B cell (primary cell): ENCODE measurements at regions not wholly inside any gene's neighbourhood (a gene's known extent, or its start where the extent isn't known, plus 50 kb on each side); places are given as distances from the start of the nearest gene placed in this dataset.

ENCODE experiments used
- ATAC-seq: fragments of 200-7000 bp; cut with Tn5 transposase; one replicate; pipeline ENCODE4 v1.10.0; 2021; ENCODE audit warnings: low read depth, mild to moderate bottlenecking, moderate number of reproducible peaks, moderate library complexity
- CTCF ChIA-PET: fragments of 350-600 bp; sonication (Branson Sonifier 250); formaldehyde crosslinking; loops from one replicate; lab custom pipeline; 2021; ENCODE audit warnings: antibody characterized with exemption, inconsistent platforms; lab: Charles Lee
- POLR2A ChIA-PET: fragments of 350-600 bp; sonication (Branson Sonifier 250); formaldehyde crosslinking; loops from one replicate; lab custom pipeline; 2021; ENCODE audit warnings: antibody characterized with exemption; lab: Charles Lee
- DNase-seq: peaks from one replicate; pipeline ENCODE4 v3.0.0; 2013
- H2AFZ ChIP-seq: 2 replicates; pipeline ENCODE4 v1.6.1; 2012; ENCODE audit warnings: mild to moderate bottlenecking, low read depth, low read length; ENCODE audit not compliant: insufficient read depth, poor library complexity, severe bottlenecking
- H3K27ac ChIP-seq, 2 donors: 1 replicate in 1 of 2; 2 replicates in 1 of 2; pipeline ENCODE4 v1.5.1; 2012 to 2013; ENCODE audit warnings: low read length in 2 of 2, mild to moderate bottlenecking in 2 of 2, moderate library complexity in 1 of 2
- H3K27me3 ChIP-seq, 4 experiments: fragments of 200-600 bp in 1 of 4; sonication (generic) in 1 of 4; replicated peaks in 1 of 4; 1 replicate in 2 of 4; 2 replicates in 2 of 4; pipeline versions ENCODE4 v1.6.1 to v1.7.0; 2013 to 2016; ENCODE audit warnings: low read length in 3 of 4, mild to moderate bottlenecking in 2 of 4, mixed read lengths in 1 of 4, moderate library complexity in 1 of 4; ENCODE audit not compliant: insufficient read depth in 4 of 4, control insufficient read depth in 3 of 4; ENCODE audit errors: control extremely low read depth in 1 of 4
- H3K36me3 ChIP-seq, 2 experiments: replicated peaks in 1 of 2; 1 replicate in 1 of 2; 2 replicates in 1 of 2; pipeline versions ENCODE4 v1.6.1 to v1.7.1; 2013; ENCODE audit warnings: low read length in 1 of 2; ENCODE audit not compliant: insufficient read depth in 2 of 2, control insufficient read depth in 1 of 2; ENCODE audit errors: control extremely low read depth in 1 of 2, extremely low read depth in 1 of 2
- H3K4me1 ChIP-seq, 2 donors: fragments of 200-600 bp in 1 of 2; sonication (generic) in 1 of 2; 1 replicate in 1 of 2; 2 replicates in 1 of 2; pipeline versions ENCODE4 v1.5.1 to v1.6.1; 2013 to 2017; ENCODE audit warnings: low read length in 2 of 2; ENCODE audit not compliant: control insufficient read depth in 2 of 2, insufficient read depth in 2 of 2
- H3K4me2 ChIP-seq: replicated peaks from 2 replicates; pipeline ENCODE3; 2012; ENCODE audit warnings: mild to moderate bottlenecking, low read depth, low read length; ENCODE audit not compliant: poor library complexity, severe bottlenecking
- H3K4me3 ChIP-seq, 5 experiments: fragments of 200-600 bp in 1 of 5; sonication (generic) in 1 of 5; 1 replicate in 3 of 5; 2 replicates in 2 of 5; pipeline versions ENCODE4 v1.5.1 to v1.7.0; 2011 to 2016; ENCODE audit warnings: low read length in 4 of 5, mild to moderate bottlenecking in 4 of 5, low read depth in 2 of 5, control low read depth in 1 of 5, moderate library complexity in 1 of 5; ENCODE audit not compliant: insufficient read depth in 1 of 5; ENCODE audit errors: control extremely low read depth in 1 of 5, extremely low read depth in 1 of 5
- H3K79me2 ChIP-seq: fragments of 200-600 bp; sonication (generic); one replicate; pipeline ENCODE4 v1.6.0; 2016; ENCODE audit warnings: low read length; ENCODE audit not compliant: control insufficient read depth, insufficient read depth
- H3K9ac ChIP-seq: fragments of 200-600 bp; sonication (generic); 2 replicates; pipeline ENCODE4 v1.6.1; 2017; ENCODE audit warnings: mild to moderate bottlenecking, low read length, moderate library complexity
- H3K9me3 ChIP-seq, 3 donors: one replicate each; pipeline versions ENCODE4 v1.6.1 to v1.7.1; 2013; ENCODE audit warnings: low read length in 2 of 3; ENCODE audit not compliant: control insufficient read depth in 2 of 3, insufficient read depth in 1 of 3; ENCODE audit errors: control extremely low read depth in 1 of 3
- H4K20me1 ChIP-seq: 2 replicates; pipeline ENCODE4 v1.6.0; 2012; ENCODE audit warnings: mild to moderate bottlenecking, low read length; ENCODE audit not compliant: insufficient read depth, control insufficient read depth, poor library complexity, severe bottlenecking
- H3K27ac Mint-ChIP-seq: one replicate; pipeline ENCODE4 v1.8.0; 2021; ENCODE audit warnings: mixed read lengths
- H3K27me3 Mint-ChIP-seq: one replicate; pipeline ENCODE4 v1.8.0; 2021; ENCODE audit warnings: mixed read lengths
- H3K4me1 Mint-ChIP-seq: one replicate; pipeline ENCODE4 v1.8.0; 2021; ENCODE audit warnings: mixed read lengths
- H3K4me3 Mint-ChIP-seq: one replicate; pipeline ENCODE4 v1.8.0; 2021; ENCODE audit warnings: mixed read lengths
- H3K9me3 Mint-ChIP-seq: one replicate; pipeline ENCODE4 v1.8.0; 2022; ENCODE audit warnings: mixed read lengths; ENCODE audit not compliant: insufficient read depth
- EZH2 ChIP-seq: IDR thresholded peaks from 2 replicates; pipeline ENCODE4 v1.6.1; 2012; ENCODE audit warnings: borderline replicate concordance, low read depth, mild to moderate bottlenecking, moderate library complexity, low read length; ENCODE audit not compliant: insufficient read depth, poor library complexity, severe bottlenecking
- WGBS: methylation state at CpG from one replicate; pipeline ENCODE4 v1.1.5; 2013; ENCODE audit warnings: missing lambda C conversion rate; ENCODE audit not compliant: insufficient coverage; 5-methylcytosine and 5-hydroxymethylcytosine counted together
- intact Hi-C: fragments of 100-400 bp; cut with micrococcal nuclease; formaldehyde crosslinking; loops from one replicate; pipeline ENCODE4 v1.10.0; 2022
- TF ChIP-seq, protein P1 (sequence below): fragments of 200-600 bp; IDR thresholded peaks from one replicate; pipeline ENCODE4 v1.8.0; 2022; ENCODE audit warnings: antibody characterized with exemption, mild to moderate bottlenecking

DNA sequence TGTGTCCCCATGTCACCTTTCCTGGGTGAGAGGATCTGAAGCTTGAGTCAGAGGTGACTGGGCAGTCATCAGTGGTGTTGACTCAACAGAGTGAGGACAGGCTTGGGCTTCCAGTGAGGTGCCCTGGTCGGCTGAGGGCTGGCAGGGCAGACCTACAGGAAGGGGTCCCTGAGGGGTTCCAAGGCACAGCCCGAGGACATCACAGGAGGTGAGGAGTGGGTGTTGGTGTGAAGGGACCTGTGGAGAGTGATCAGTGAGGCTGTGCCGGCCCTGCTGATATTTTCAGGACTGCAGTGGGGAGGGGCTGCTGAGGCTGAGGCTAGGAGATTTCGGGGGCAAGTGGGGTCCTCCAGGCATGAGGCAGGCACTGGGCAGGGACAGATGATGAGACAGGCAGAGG, 545.5 kb downstream of the TCERG1L start:
- Histone ChIP-seq H3K36me3 (no peaks in the 10 kb centered on the region), H3K9me3 (peaks cover 0 to 62% (median 0%) of the 10 kb centered on the region in 3 donors), H3K4me2 (no peak overlapping the region), H2AFZ (no peak overlapping the region), H3K4me1 (no peaks in the 10 kb centered on the region), H3K27me3 (no peaks in the 10 kb centered on the region), H4K20me1 (no peaks in the 10 kb centered on the region), H3K27ac (no peak overlapping the region), H3K9ac (no peak overlapping the region), H3K4me3 (no peak overlapping the region), H3K79me2 (no peaks in the 10 kb centered on the region)
- intact Hi-C loops, result no loop called here
- peaks cover 10% of the 10 kb centered on the region for H3K9me3 Mint-ChIP-seq
- no peak for TF ChIP-seq EZH2
- TF ChIP-seq, protein P1, sequence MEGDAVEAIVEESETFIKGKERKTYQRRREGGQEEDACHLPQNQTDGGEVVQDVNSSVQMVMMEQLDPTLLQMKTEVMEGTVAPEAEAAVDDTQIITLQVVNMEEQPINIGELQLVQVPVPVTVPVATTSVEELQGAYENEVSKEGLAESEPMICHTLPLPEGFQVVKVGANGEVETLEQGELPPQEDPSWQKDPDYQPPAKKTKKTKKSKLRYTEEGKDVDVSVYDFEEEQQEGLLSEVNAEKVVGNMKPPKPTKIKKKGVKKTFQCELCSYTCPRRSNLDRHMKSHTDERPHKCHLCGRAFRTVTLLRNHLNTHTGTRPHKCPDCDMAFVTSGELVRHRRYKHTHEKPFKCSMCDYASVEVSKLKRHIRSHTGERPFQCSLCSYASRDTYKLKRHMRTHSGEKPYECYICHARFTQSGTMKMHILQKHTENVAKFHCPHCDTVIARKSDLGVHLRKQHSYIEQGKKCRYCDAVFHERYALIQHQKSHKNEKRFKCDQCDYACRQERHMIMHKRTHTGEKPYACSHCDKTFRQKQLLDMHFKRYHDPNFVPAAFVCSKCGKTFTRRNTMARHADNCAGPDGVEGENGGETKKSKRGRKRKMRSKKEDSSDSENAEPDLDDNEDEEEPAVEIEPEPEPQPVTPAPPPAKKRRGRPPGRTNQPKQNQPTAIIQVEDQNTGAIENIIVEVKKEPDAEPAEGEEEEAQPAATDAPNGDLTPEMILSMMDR, result no peak
- ATAC-seq (no peak), DNase-seq (no peak)
- ChIA-PET CTCF (no interaction called here), POLR2A (no interaction called here)
- WGBS, result 82% methylated on average over 4 of the region's 4 CpGs
- H3K27ac Mint-ChIP-seq, result no peak overlapping the region
- H3K4me3 Mint-ChIP-seq, result no peak overlapping the region
- H3K27me3 Mint-ChIP-seq, result no peaks in the 10 kb centered on the region
- no peaks in the 10 kb centered on the region for H3K4me1 Mint-ChIP-seq

DNA sequence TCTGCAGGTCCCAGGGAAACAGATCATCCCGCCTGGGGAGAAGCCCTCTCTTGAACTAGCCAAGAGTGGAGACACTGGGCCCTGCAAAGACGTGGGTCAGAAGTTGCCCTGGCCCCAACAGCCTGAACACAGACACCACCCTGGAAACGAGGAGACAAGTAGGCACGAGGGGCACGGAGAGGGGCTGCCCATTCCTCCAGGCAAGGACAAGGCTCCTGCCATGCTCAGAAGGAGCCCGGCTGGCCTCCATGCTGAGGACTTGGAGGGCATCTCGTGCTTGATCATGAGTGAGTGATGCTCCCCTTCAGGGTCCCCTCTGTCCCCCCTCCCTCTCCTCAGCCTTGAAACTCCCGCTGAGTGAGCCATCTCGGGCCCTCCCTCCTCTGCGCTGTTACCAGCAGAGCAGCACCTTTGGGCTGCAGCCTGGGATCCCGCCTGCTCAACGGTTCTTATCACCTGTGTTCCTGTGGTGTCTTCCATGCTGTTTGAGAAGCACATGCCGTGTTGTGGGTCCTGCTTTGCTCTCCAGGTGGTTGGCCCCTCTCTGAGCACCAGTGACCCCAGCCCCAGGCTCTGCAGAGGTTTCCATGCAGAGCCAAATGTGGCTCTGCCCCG, 544.3 kb downstream of the TCERG1L start:
- Histone ChIP-seq H3K36me3 (no peaks in the 10 kb centered on the region), H3K27ac (no peak overlapping the region), H3K4me1 (no peaks in the 10 kb centered on the region), H3K79me2 (no peaks in the 10 kb centered on the region), H2AFZ (no peak overlapping the region), H4K20me1 (no peaks in the 10 kb centered on the region), H3K4me3 (no peak overlapping the region), H3K9ac (no peak overlapping the region), H3K27me3 (no peaks in the 10 kb centered on the region), H3K4me2 (no peak overlapping the region), H3K9me3 (peaks cover 0 to 60% (median 0%) of the 10 kb centered on the region in 3 donors)
- ATAC-seq, result no peak
- Mint-ChIP-seq H3K27ac (no peak overlapping the region), H3K9me3 (peaks cover 10% of the 10 kb centered on the region), H3K4me1 (no peaks in the 10 kb centered on the region), H3K4me3 (no peak overlapping the region), H3K27me3 (no peaks in the 10 kb centered on the region)
- POLR2A ChIA-PET, result no interaction called here
- intact Hi-C loops, result no loop called here
- TF ChIP-seq, protein P1, result no peak
- no peak for TF ChIP-seq EZH2
- 79% methylated on average over 14 of the region's 14 CpGs for WGBS
- DNase-seq, result no peak
- CTCF ChIA-PET, result no interaction called here
